Gastroesophageal sphincter (tissue), 4 donors: ENCODE measurements at regions not wholly inside any gene's neighbourhood (a gene's known extent, or its start where the extent isn't known, plus 50 kb on each side); places are given as distances from the start of the nearest gene placed in this dataset.

Experiments used
- ATAC-seq: fragments of 150-250 bp; one replicate; pipeline ENCODE4 v1.9.1; 2016; ENCODE audit warnings: mild to moderate bottlenecking, moderate library complexity
- H3K27ac ChIP-seq, 4 donors: fragments of 200-600 bp; sonication (generic) in 3 of 4; 1 replicate in 3 of 4; 2 replicates in 1 of 4; pipeline ENCODE4 v1.5.1; 2016 to 2019
- H3K27me3 ChIP-seq: fragments of 200-600 bp; sonication (generic); one replicate; pipeline ENCODE4 v1.5.1; 2019
- H3K36me3 ChIP-seq, 2 donors: fragments of 200-600 bp; sonication (generic); one replicate each; pipeline ENCODE4 v1.5.1; 2019; ENCODE audit warnings: control low read depth in 1 of 2
- H3K4me1 ChIP-seq, 3 donors: fragments of 200-600 bp; sonication (generic); 1 replicate in 2 of 3; 2 replicates in 1 of 3; pipeline ENCODE4 v1.5.1; 2016 to 2019; ENCODE audit warnings: control low read depth in 2 of 3
- H3K4me3 ChIP-seq, 2 donors: fragments of 200-600 bp; sonication (generic); one replicate each; pipeline ENCODE4 v1.5.1; 2019; ENCODE audit warnings: mild to moderate bottlenecking in 1 of 2, moderate library complexity in 1 of 2
- H3K9me3 ChIP-seq, 3 donors: fragments of 200-600 bp; sonication (generic); one replicate each; pipeline ENCODE4 v1.5.1; 2017 to 2019; ENCODE audit warnings: control low read depth in 2 of 3
- CTCF ChIP-seq, 4 experiments: fragments of 200-600 bp in 2 of 4; fragments of 450-650 bp in 2 of 4; sonication (generic) in 1 of 4; IDR thresholded peaks; one replicate each; pipeline ENCODE4 v1.5.1; 2017 to 2019; ENCODE audit warnings: antibody characterized with exemption in 4 of 4, mild to moderate bottlenecking in 2 of 4, moderate library complexity in 2 of 4
- EP300 ChIP-seq: sonication (generic); formaldehyde crosslinking; IDR thresholded peaks from one replicate; pipeline ENCODE4 v1.6.1; 2017; ENCODE audit warnings: antibody characterized with exemption, mild to moderate bottlenecking
- POLR2A ChIP-seq, 2 donors: fragments of 450-650 bp; IDR thresholded peaks; one replicate each; pipeline ENCODE4 v1.6.1; 2017; ENCODE audit warnings: antibody characterized with exemption in 2 of 2, mild to moderate bottlenecking in 2 of 2, moderate library complexity in 1 of 2
- POLR2AphosphoS5 ChIP-seq: sonication (generic); formaldehyde crosslinking; IDR thresholded peaks from one replicate; pipeline ENCODE4 v1.6.1; 2017; ENCODE audit warnings: antibody characterized with exemption
- WGBS, 2 donors: methylation state at CpG; one replicate each; pipeline ENCODE4 v1.1.5; 2018; ENCODE audit warnings: low coverage in 1 of 2; 5-methylcytosine and 5-hydroxymethylcytosine counted together

DNA sequence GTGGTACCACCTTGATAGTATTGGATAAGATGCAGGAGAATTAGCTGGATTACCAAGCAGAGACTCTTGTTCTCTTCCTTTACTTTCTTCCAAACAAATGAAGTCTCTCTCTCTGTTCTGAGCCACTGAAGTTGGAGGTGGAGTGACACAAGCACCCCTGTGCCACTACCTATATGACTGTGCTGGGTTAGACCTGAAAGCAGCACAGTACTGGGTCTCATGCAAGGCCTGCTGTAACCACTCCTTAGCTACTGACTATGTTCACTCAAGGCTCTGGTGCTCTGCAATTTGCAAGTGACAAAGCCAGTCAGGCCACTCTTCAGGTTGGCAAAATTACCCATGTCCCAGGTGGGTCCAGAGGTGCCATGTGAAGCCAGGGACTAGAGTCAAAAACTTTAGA lies 389.6 kb upstream of the MAOA start:
- H3K4me1 ChIP-seq: no peaks in the 10 kb centered on the region
- H3K36me3 ChIP-seq: no peaks in the 10 kb centered on the region
- no peaks in the 10 kb centered on the region for H3K9me3 ChIP-seq
- H3K27me3 ChIP-seq: no peaks in the 10 kb centered on the region
- ATAC-seq: no peak
- no peak overlapping the region for H3K4me3 ChIP-seq
- TF ChIP-seq EP300 (no peak), CTCF (IDR thresholded peaks at IDR 0.05) (no peak), POLR2A (IDR thresholded peaks at IDR 0.05) (no peak), POLR2AphosphoS5 (no peak)
- H3K27ac ChIP-seq: no peak overlapping the region

- Histone ChIP-seq H3K27ac (no peak overlapping the region), H3K9me3 (no peaks in the 10 kb centered on the region), H3K27me3 (no peaks in the 10 kb centered on the region), H3K36me3 (no peaks in the 10 kb centered on the region), H3K4me3 (no peak overlapping the region), H3K4me1 (no peaks in the 10 kb centered on the region)
- no peak for ATAC-seq
- TF ChIP-seq EP300: no peak
- TF ChIP-seq CTCF (IDR thresholded peaks at IDR 0.05): no peak
- no peak for TF ChIP-seq POLR2AphosphoS5
- no peak for TF ChIP-seq POLR2A (IDR thresholded peaks at IDR 0.05)
- 92% methylated on average over 2 of the region's 5 CpGs; no CpG with 5 or more reads in 1 of the 2 donors for WGBS, 2 donors
Observed at GRCh38 chrX:43267652-43268051, 388.4 kb upstream of the MAOA start.

DNA sequence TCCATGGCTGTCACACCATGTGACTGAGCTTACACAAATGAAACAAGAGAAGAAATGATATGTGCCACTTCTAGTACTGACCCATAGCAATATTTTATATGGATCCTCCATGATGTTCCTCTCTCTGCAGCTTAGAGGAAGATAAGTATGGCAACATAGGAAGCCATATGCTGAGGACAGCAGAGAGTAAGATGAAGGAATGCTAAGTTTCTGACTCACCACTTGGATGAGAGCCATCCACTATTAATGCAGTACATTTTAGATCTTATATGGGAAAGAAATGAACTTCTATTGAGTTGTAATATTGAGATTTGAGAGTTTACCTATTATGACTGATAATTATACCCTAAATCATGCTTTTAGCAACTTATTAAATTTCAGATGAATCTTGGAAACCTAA lies 386.9 kb upstream of the MAOA start:
- Histone ChIP-seq H3K27me3 (no peaks in the 10 kb centered on the region), H3K4me1 (no peaks in the 10 kb centered on the region), H3K27ac (no peak overlapping the region), H3K9me3 (no peaks in the 10 kb centered on the region), H3K36me3 (no peaks in the 10 kb centered on the region), H3K4me3 (no peak overlapping the region)
- TF ChIP-seq CTCF (IDR thresholded peaks at IDR 0.05) (no peak), EP300 (no peak), POLR2AphosphoS5 (no peak), POLR2A (IDR thresholded peaks at IDR 0.05) (no peak)
- no peak for ATAC-seq

DNA sequence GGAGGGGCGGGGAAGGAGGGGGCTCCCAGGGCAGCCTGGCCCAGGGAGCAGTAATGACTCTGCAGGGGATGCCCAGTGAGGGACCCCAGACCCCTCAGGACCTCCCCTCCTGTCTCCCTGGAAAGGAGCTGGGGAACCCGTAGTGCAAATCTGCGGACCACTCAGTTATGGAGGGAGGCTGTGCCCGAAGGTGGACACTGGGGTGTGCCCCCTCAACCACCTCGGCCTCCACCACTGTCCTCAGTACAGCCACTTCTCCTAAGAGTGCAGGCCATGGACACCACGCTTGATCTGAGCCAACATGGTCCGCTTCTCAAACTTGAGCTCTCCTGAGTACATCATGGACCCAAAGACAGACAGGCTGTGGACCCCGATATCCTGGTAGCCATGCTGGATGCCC lies 378.2 kb upstream of the MAOA start:
- no peaks in the 10 kb centered on the region for H3K4me1 ChIP-seq
- H3K27me3 ChIP-seq: no peaks in the 10 kb centered on the region
- no CpG with 5 or more reads among the region's 8 CpGs for WGBS, 2 donors
- no peak for ATAC-seq
- TF ChIP-seq POLR2AphosphoS5: no peak
- H3K9me3 ChIP-seq: no peaks in the 10 kb centered on the region
- no peaks in the 10 kb centered on the region for H3K36me3 ChIP-seq
- H3K27ac ChIP-seq: no peak overlapping the region
- no peak overlapping the region for H3K4me3 ChIP-seq

GRCh38 chrX:43278440-43278839 lies 377.7 kb upstream of the MAOA start:
- H3K27me3 ChIP-seq: no peaks in the 10 kb centered on the region
- H3K36me3 ChIP-seq: no peaks in the 10 kb centered on the region
- H3K4me3 ChIP-seq: no peak overlapping the region
- no peaks in the 10 kb centered on the region for H3K9me3 ChIP-seq
- no peak for ATAC-seq
- H3K27ac ChIP-seq: no peak overlapping the region
- no peaks in the 10 kb centered on the region for H3K4me1 ChIP-seq
- WGBS, 2 donors: 100% methylated on average over 1 of the region's 19 CpGs; no CpG with 5 or more reads in 1 of the 2 donors
- no peak for TF ChIP-seq POLR2AphosphoS5
- TF ChIP-seq CTCF (IDR thresholded peaks at IDR 0.05): no peak
- no peak for TF ChIP-seq EP300
- TF ChIP-seq POLR2A (IDR thresholded peaks at IDR 0.05): no peak

GRCh38 chrX:43279341-43279808 lies 376.7 kb upstream of the MAOA start:
- no peak for TF ChIP-seq EP300
- no peak for TF ChIP-seq POLR2AphosphoS5
- TF ChIP-seq POLR2A (IDR thresholded peaks at IDR 0.05): no peak
- no peak for TF ChIP-seq CTCF (IDR thresholded peaks at IDR 0.05)
- no peaks in the 10 kb centered on the region for H3K36me3 ChIP-seq
- H3K27me3 ChIP-seq: no peaks in the 10 kb centered on the region
- ATAC-seq: no peak
- H3K4me1 ChIP-seq: no peaks in the 10 kb centered on the region
- H3K27ac ChIP-seq: no peak overlapping the region
- no CpG with 5 or more reads among the region's 38 CpGs for WGBS, 2 donors
- no peak overlapping the region for H3K4me3 ChIP-seq
- H3K9me3 ChIP-seq: no peaks in the 10 kb centered on the region
